ENCODE measurements at regions not wholly inside any gene's neighbourhood (a gene's known extent, or its start where the extent isn't known, plus 50 kb on each side); places are given as distances from the start of the nearest gene placed in this dataset.

DNA sequence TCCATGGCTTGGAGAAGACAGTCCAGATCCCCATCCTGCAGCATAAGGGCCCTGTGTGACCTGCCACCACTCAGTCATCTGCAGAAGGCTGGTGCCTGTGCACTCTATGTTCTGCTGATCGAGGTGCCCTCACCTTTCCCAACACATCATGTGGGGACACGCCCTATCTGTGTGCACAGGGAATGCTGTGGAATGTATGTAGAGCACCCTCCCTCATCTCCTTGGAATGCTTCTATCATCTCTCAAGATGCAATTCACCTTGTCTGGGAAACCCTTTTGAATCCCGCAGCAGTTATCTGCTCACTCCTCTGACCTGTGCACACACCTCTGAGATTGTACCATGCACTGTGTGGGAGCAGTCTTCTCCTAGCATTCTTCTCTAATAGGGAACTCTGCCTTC lies 207.2 kb upstream of the SSTR4 start:
- TF ChIP-seq POLR2A (IDR thresholded peaks at IDR 0.05; ENCODE audit: low read depth, low read length) (no peak), POLR2AphosphoS5 (IDR thresholded peaks at IDR 0.05; ENCODE audit: low read depth, low read length) (no peak), TAF1 (IDR thresholded peaks at IDR 0.05; ENCODE audit: low read depth, low read length) (no peak), POU2F2 (IDR thresholded peaks at IDR 0.05; ENCODE audit: low read depth, low read length) (no peak)
